Stimulated activated naive CD8-positive, alpha-beta T cell treated with anti-CD3 and anti-CD28 coated beads, Interleukin-15, amount 100 ng/mL, for 72 hours (primary cell): ENCODE measurements at regions not wholly inside any gene's neighbourhood (a gene's known extent, or its start where the extent isn't known, plus 50 kb on each side); places are given as distances from the start of the nearest gene placed in this dataset.

Experiments used
- ATAC-seq: fragments of 150-1000 bp; cut with Tn5 transposase; 2 replicates; pipeline ENCODE4 v1.10.0; 2021; ENCODE audit warnings: mild to moderate bottlenecking, moderate library complexity
- DNase-seq, 2 donors: peaks; one replicate each; pipeline ENCODE4 v3.0.0; 2021 to 2022
- H3K27ac Mint-ChIP-seq, 2 donors: one replicate each; pipeline ENCODE4 v1.8.0; 2022; ENCODE audit warnings: mild to moderate bottlenecking in 2 of 2, mixed read lengths in 2 of 2, moderate library complexity in 2 of 2
- H3K27me3 Mint-ChIP-seq: one replicate; pipeline ENCODE4 v1.8.0; 2022; ENCODE audit warnings: mixed read lengths
- H3K4me1 Mint-ChIP-seq: one replicate; pipeline ENCODE4 v1.8.0; 2022; ENCODE audit warnings: mild to moderate bottlenecking, mixed read lengths
- H3K4me3 Mint-ChIP-seq, 2 donors: one replicate each; pipeline ENCODE4 v1.8.0; 2022; ENCODE audit warnings: mild to moderate bottlenecking in 2 of 2, mixed read lengths in 2 of 2, moderate library complexity in 1 of 2
- H3K9me3 Mint-ChIP-seq, 2 donors: one replicate each; pipeline ENCODE4 v1.8.0; 2022; ENCODE audit warnings: mixed read lengths in 2 of 2

DNA sequence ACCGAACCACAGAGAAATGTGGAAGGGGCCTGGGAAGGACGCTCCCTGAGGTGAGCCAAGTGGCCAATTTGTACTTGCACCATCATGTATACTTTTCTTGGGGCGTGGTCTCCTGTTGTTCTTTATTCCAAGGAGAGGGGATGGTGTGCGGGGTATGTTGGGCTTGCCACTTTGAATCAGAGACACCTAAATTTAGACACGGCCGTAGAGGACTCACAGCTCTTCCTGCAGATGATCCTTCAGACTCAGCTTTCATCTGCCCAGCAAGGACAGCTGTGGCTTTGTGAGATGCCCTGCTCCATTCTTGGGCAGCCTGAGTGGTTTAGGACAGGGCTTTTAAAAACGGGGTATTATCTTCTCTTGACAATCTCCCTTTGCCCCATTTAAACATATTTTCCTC lies 473.2 kb downstream of the REEP3 start:
- Mint-ChIP-seq H3K27me3 (no peaks in the 10 kb centered on the region), H3K9me3 (peaks cover 6 to 19% of the 10 kb centered on the region in 2 donors), H3K4me1 (no peaks in the 10 kb centered on the region), H3K4me3 (no peak overlapping the region), H3K27ac (no peak overlapping the region)
- ATAC-seq (no peak), DNase-seq (no peak)

DNA sequence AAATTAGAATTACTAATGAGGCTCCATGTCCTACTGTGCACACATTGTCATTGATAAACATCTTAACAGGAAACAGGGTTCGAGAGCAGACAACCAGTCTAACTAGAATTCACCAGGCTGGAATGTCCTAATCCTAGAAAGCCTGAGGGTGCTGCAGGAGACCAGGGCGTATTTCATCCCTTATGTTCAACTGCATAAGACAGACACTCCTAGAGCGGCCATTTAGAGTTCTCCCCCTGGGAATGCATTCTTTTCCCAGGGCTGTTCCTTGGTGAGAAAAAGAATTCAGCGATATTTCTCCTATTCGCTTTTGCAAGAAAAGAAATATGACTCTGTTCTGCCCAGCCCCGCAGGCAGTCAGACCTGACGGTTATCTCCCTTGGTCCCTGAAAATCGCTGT lies 486.0 kb downstream of the REEP3 start:
- ATAC-seq (no peak), DNase-seq (no peak)
- Mint-ChIP-seq H3K27ac (no peak overlapping the region), H3K9me3 (peaks cover 5 to 22% of the 10 kb centered on the region in 2 donors), H3K4me1 (no peaks in the 10 kb centered on the region), H3K4me3 (no peak overlapping the region), H3K27me3 (no peaks in the 10 kb centered on the region)

DNA sequence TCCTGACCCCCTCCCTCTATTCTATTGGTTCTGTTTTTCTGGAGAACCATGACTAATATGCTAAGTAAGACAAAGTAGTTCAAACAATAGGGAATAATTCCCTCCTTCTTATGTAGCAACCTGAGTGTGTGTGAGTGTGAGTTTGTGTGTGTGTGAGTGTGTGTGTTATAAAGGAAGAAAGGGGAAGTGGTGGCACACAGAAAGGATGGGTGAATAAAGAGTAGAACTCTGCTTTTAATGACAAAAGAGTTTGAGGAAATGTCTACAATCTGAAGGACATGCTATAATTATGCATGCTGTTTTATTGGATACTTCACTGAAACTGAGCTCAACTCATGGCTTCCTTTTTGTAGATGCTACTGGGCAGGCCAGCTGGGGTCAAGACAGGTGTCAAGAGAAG lies 489.5 kb downstream of the REEP3 start:
- ATAC-seq (no peak), DNase-seq (no peak)
- Mint-ChIP-seq H3K4me1 (no peaks in the 10 kb centered on the region), H3K4me3 (no peak overlapping the region), H3K27ac (no peak overlapping the region), H3K9me3 (peaks cover 5 to 20% of the 10 kb centered on the region in 2 donors), H3K27me3 (no peaks in the 10 kb centered on the region)

DNA sequence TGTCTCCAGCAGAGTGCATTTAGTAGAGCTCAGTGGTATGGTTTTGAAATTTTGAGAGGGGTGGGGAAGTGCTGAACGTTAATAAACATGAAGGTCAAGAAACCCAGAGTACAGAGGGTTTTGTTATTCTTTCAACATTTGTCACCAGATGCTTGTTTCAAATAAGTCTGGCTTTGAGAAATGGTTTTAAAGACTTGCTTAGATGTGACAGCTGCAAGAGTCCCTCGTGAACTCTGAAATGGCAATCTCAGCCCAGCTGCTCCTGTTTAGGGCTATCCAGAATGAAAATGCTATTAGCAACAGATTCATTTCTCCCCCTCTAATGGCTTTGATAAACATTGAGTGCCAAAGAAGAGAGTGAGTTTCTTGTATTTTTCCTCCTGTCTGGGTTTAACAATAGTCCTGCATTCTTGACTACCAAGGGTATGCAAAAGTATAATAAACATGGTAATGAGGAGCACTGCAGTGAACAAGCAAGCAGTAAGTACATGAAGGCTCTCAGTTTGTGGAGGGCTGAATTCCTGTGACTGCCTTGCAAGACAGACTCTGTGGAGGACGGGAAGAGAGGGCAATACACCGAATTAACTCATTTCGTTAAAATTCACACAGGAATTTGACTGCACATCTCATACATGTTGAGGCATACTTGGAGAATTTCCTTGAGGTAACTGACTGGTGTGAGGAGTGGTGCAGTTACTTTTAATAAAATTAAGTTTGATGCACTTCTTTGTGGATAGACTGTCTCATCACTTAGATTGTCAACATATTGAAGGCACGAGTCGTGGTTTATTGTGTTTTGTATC lies 490.9 kb downstream of the REEP3 start:
- Mint-ChIP-seq H3K27ac (no peak overlapping the region), H3K4me3 (no peak overlapping the region), H3K27me3 (no peaks in the 10 kb centered on the region), H3K4me1 (no peaks in the 10 kb centered on the region), H3K9me3 (peaks cover 5 to 13% of the 10 kb centered on the region in 2 donors)
- ATAC-seq: no peak
- no peak for DNase-seq

DNA sequence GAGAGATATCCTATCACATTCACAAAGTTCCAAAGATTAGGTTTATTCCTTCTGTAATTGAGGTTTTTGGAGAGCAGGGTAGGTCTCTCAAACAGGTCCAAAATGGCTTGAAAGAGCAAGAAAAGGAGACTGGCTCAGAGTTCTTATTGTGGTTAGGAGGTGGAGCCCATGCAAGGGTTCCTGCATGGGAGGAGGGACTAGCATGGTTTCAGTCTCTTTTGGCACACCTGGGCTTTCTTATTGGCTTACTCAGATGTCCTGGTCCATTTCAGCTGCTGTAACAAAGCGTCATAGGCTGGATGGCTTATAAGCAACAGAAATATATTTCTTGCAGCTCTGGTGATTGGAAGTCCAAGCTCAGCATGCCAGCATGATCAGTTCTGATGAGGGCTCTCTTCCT lies 493.1 kb downstream of the REEP3 start:
- H3K27me3 Mint-ChIP-seq: no peaks in the 10 kb centered on the region
- ATAC-seq (no peak), DNase-seq (no peak)
- H3K4me1 Mint-ChIP-seq: no peaks in the 10 kb centered on the region
- no peak overlapping the region for H3K4me3 Mint-ChIP-seq
- H3K27ac Mint-ChIP-seq: no peak overlapping the region
- peaks cover 5 to 12% of the 10 kb centered on the region in 2 donors for H3K9me3 Mint-ChIP-seq

DNA sequence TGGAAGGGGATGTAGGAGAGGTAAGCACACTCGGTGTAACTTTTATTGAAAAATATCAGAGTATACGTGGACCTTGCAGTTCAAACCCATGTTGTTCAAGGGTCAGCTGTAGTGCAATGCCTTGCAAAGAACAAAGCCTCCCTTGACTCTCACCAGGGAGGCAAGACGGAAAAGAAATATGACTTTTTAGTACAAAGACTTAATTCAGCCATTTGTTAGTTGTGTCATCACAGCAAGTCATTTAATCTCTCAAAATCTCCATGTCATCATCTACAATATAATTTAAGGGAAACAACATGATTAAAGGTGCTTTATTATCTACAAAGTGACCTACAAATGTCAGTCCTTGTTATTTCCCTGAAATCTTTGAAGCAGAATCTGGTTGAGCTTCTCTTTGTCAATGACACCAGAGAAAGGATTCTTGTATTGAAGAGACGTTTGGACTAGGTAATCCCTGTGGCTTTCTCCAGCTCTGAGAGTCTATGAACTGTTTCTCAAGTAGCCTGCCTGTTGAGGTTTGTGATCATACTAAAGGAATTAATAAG lies 502.8 kb downstream of the REEP3 start:
- no peak overlapping the region for H3K4me3 Mint-ChIP-seq
- H3K9me3 Mint-ChIP-seq: peaks cover 3 to 8% of the 10 kb centered on the region in 2 donors
- no peaks in the 10 kb centered on the region for H3K4me1 Mint-ChIP-seq
- ATAC-seq: no peak
- H3K27ac Mint-ChIP-seq: no peak overlapping the region
- DNase-seq: no peak
- H3K27me3 Mint-ChIP-seq: no peaks in the 10 kb centered on the region

DNA sequence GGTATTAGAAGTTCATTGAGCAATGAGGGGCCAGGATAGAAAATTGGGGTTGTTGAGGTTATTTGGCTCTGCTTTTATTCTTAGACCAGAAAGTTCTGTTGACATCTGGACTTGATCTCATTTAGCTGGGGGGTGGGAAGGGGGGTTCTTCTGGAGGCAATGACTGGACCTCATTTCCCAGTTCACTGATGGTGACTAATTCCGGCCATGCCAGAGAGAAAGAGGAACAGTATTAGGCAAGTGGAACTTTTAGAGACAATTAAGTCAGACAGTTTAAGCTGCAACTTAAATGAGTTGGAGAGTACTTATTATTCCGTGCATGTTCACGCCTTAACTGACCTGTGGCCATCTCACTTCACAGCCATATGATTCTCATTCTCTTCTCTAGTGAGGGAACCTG lies 512.5 kb downstream of the REEP3 start:
- ATAC-seq: no peak
- Mint-ChIP-seq H3K27me3 (peaks cover 12% of the 10 kb centered on the region), H3K27ac (no peak overlapping the region), H3K4me1 (no peaks in the 10 kb centered on the region), H3K9me3 (no peaks in the 10 kb centered on the region), H3K4me3 (no peak overlapping the region)
- no peak for DNase-seq

DNA sequence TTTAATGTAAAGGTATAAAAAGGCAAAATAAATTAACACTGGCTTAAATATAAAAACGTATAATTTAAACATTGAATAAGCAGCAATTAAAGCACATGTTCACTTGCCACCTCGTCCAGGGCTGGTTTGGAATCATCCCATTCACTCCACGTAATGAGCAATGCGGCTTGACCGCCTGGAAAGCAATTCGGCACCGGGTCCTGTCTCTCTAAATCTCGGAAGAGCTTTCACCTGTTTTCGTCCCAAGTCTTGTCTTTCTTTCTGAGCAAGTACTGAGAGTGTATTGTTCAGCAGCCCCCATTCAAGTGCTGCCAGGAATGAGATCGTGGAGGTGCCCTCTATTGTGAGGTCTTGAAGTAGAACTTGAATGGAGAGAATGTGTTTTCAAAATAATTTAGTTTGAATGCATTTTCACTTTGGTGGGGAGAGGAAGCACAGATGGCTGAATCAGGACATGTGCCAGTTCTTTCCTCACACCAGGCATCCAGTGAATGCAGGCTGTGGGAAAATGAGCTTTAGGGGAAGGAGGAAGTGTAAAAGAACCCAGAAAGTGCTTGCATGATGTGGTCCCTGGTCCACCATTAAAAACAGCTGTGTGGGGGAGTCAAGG lies 515.2 kb downstream of the REEP3 start:
- Mint-ChIP-seq H3K4me1 (peaks cover 6% of the 10 kb centered on the region), H3K4me3 (no peak overlapping the region), H3K27ac (no peak overlapping the region), H3K27me3 (peaks cover 19% of the 10 kb centered on the region), H3K9me3 (no peaks in the 10 kb centered on the region)
- ATAC-seq (no peak), DNase-seq (no peak)

DNA sequence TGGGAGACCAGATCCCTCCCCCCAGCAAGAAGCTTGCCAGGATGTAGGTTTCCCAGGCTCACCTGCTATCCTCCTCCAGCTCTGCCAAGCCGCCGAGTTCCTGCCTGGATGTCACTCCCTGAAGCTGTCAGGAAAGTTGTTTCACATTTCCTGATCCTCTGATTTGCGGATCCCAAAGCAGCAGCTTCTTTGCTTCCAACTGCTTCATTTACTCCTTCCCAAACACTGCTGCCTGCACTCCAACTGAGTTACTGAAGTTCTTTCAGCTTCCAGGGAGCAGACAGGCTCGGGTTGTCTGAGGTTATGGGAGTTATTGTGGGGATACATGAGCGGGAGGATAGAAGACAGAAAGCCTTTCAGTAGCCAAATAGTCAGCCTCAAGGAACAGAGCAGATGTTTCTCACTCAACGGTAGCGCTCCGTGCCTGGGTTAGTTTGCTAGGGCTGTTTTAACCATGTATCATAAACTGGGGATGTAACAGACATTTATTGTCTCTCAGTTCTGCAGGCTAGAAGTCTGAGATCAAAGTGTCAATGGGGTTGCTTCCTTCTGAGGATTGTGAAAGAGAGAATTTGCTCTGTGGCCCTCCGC lies 516.0 kb downstream of the REEP3 start:
- H3K4me3 Mint-ChIP-seq: no peak overlapping the region
- no peak for DNase-seq
- H3K27ac Mint-ChIP-seq: no peak overlapping the region
- ATAC-seq: no peak
- peaks cover 6% of the 10 kb centered on the region for H3K4me1 Mint-ChIP-seq
- no peaks in the 10 kb centered on the region for H3K9me3 Mint-ChIP-seq
- H3K27me3 Mint-ChIP-seq: peaks cover 19% of the 10 kb centered on the region

DNA sequence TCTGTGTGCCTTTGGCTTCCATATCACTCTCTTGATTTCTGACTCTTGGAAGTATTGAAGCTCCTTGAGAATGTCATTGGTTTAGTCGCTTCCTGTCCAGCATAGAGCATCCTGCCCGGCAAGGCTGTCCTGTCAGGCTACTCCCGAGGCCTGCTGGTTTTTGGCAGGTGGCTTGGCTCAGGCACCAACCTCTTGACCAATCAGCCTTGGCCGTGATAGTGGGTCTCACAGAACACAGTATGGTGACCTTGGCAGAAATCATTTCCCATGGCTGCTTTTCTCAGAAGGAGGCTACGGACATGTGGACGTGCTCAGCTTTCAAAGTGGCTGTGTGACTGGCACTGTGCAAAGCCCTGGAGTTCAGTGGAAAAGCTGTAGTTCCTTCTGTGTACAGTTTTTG lies 516.9 kb downstream of the REEP3 start:
- H3K4me3 Mint-ChIP-seq: no peak overlapping the region
- H3K9me3 Mint-ChIP-seq: no peaks in the 10 kb centered on the region
- ATAC-seq (no peak), DNase-seq (no peak)
- peak overlapping the region in 1 of 2 donors; percentile 74 for H3K27ac Mint-ChIP-seq
- peaks cover 6% of the 10 kb centered on the region for H3K4me1 Mint-ChIP-seq
- H3K27me3 Mint-ChIP-seq: peaks cover 19% of the 10 kb centered on the region

DNA sequence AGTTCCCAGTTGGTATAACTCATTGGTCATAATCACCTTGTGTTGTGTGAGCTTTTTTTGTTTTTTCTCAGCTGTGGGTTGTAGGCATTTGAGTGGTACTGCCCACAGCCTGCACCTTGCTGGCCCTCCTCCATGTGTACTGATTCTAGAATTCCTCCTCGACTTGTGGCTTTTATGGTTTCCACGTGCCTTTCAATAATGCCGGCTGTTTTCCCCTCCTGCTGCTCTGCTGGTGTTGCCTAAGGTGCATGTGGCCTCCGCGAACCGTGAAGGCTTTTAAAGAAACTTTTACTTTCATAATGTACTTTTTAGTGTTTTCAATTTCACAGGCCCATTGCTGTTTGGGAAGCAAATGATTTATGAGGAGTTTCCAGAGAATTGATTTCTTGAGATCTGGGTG lies 518.0 kb downstream of the REEP3 start:
- Mint-ChIP-seq H3K27ac (no peak overlapping the region), H3K4me3 (no peak overlapping the region), H3K9me3 (no peaks in the 10 kb centered on the region), H3K4me1 (peaks cover 6% of the 10 kb centered on the region), H3K27me3 (peaks cover 19% of the 10 kb centered on the region)
- ATAC-seq: no peak
- DNase-seq: no peak

DNA sequence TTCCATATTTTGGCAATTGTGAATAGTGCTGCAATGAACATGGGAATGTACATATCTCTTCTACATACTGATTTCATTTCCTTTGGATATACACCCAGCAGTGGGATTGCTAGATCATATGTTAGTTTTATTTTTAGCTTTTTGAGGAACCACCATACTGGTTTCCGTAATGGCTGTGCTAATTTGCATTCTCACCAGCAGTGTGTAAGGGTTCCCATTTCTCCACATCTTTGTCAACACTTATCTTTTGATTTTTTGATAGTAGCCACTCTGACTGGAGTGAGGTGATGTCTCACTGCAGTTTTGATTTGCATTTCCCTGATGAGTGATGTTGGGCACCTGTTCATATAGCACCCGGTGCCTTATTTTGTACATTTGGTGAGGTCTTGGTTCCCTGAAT lies 519.6 kb downstream of the REEP3 start:
- peak; percentile 8 for ATAC-seq
- H3K27me3 Mint-ChIP-seq: peaks cover 19% of the 10 kb centered on the region

DNA sequence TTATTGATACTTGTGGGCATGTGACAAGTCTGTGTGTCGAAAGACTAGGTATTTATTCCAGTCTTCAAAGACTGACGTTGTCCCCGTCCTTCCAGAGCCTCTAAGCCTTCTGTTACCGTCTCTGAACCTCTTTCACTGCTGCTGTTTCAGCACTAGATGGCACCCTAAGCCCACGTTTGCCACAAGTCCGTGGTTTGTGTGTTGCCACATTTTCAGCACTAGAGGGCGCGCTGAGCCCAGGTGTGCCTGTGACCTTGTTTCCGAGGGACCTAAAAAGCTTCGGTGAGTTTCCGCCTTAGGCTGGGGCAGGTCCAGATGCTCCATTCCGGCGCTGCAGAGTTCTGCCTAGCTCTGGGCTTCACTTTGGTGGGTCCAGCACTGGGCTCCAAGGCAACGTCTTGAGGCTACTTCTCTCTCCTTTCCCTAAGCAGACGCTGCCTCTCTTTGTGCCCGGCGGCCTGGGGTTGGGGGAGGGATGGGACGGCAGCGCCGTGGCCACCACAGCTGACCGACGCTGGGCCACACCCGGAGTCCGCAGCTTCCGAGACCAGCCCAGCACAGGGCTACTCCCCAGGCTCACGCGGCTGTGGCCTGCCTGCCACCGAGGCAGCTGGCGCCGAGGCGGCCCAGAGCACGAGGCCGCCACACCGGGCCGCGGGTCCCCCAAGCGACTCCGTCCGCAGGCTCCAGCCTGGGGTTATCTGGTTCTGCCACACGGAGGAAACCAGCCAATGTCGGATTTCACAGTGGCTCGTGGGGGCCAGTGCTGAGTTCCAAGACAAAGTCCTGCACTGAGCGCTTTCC lies 520.2 kb downstream of the REEP3 start:
- ATAC-seq: peak; percentile 88
- Mint-ChIP-seq H3K9me3 (no peaks in the 10 kb centered on the region), H3K4me3 (peak overlapping the region; percentile 50 to 69), H3K27ac (peak overlapping the region in 1 of 2 donors; percentile 80), H3K27me3 (peaks cover 15% of the 10 kb centered on the region), H3K4me1 (peaks cover 6% of the 10 kb centered on the region)
- DNase-seq: peak; percentile 85 to 86

More for the DNA sequence above, 519.6 kb downstream of the REEP3 start:
- DNase-seq: no peak
- H3K9me3 Mint-ChIP-seq: no peaks in the 10 kb centered on the region
- H3K4me1 Mint-ChIP-seq: peaks cover 6% of the 10 kb centered on the region
- H3K4me3 Mint-ChIP-seq: peak overlapping the region in 1 of 2 donors; percentile 69
- peak overlapping the region in 1 of 2 donors; percentile 80 for H3K27ac Mint-ChIP-seq

DNA sequence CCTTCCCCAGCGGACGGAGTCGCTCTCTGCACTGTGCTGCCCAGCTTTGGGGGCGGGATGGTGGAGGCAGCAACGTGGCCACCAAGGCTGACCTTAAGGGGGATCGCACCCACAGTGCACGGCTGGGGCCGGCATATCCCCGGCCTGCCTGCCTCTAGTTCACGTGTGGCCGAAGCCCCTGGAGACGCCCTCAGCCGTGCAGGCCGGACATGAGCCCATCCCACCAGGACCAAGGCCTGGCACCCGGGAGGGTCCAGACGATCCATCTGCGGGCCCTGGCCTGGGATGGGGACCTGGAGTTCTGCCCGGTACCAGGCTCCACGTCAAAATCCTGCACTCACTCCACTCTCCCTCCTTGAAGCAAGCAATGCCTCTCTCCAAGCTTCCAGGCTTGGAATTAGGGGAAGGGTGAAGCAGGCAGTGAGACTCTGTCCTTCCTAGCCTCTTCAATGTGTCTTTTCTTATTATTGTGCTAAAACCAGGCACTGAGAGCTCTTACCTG lies 520.8 kb downstream of the REEP3 start:
- Mint-ChIP-seq H3K27me3 (peaks cover 8% of the 10 kb centered on the region), H3K4me1 (peaks cover 6% of the 10 kb centered on the region), H3K9me3 (no peaks in the 10 kb centered on the region), H3K4me3 (peak overlapping the region; percentile 42 to 69), H3K27ac (no peak overlapping the region)
- DNase-seq (no peak), ATAC-seq (peak; percentile 21)

DNA sequence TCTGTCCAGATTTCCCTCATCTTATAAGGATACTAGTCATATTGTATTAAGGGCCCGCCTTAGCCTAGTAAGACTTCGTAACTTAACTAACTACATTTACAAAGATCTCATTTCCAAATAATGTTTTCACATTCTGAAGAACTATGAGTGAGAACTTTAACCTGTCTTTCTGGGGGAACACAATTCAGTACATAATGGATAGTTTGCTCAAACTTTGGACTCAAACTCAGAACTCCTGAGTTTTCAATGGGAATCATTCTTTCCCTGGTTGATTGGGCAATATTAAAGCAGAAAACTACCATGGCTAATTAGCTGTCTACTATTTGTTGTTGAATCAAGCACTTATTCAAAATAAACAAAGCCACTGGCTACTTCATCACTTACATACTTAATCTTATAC lies 522.9 kb downstream of the REEP3 start:
- Mint-ChIP-seq H3K9me3 (no peaks in the 10 kb centered on the region), H3K27me3 (peaks cover 4% of the 10 kb centered on the region), H3K27ac (no peak overlapping the region), H3K4me3 (no peak overlapping the region), H3K4me1 (peaks cover 6% of the 10 kb centered on the region)
- no peak for DNase-seq
- ATAC-seq: no peak
